CD4-positive, alpha-beta T cell treated with Interleukin-6 for 4 hours (primary cell): ENCODE measurements at regions not wholly inside any gene's neighbourhood (a gene's known extent, or its start where the extent isn't known, plus 50 kb on each side); places are given as distances from the start of the nearest gene placed in this dataset.
A peak's percentile ranks its signal among the peaks of the same experiment; 100 is the strongest.
"Not testable (repeated sequence)": the region's sequence is repeated elsewhere in the genome, so short reads cannot be mapped to it uniquely, and the experiment has no call there.

Source experiments
- DNase-seq: peaks from one replicate; pipeline ENCODE4 v3.0.0-alpha.2; 2020; ENCODE audit warnings: mixed read lengths

DNA sequence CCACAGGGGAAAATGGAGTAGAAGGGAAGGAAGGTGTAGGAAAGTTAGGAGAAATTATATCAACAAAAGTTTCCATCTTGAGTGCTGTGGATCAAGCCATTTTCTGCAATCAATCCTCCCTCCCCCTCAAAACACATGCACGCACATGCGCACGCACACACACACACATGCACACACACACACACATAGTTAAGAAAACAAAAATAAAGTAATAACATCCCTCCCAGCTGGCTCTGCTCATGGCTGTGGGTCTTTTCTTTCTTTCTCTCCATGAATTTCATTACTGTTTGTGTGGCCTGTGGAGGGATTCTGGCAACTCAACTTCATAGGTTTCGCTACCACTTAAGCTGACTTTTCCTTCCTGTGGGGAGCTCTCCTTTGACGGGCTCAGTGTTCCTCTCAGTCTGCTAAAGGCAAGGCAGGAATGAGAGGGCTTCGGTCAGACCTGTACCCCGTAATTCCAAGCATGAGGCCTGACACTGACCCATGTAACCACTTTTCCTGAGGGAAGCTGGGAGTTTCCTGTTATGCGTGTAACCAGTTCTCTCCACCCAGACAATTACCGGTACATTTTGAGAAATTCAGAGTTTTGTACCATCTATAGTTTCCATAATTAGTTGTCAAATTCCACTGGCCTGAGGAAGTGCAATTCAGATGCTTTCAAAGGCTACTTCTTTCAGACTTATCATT is 79.8 kb downstream of the ZNF92 start:
- DNase-seq, result no peak

DNA sequence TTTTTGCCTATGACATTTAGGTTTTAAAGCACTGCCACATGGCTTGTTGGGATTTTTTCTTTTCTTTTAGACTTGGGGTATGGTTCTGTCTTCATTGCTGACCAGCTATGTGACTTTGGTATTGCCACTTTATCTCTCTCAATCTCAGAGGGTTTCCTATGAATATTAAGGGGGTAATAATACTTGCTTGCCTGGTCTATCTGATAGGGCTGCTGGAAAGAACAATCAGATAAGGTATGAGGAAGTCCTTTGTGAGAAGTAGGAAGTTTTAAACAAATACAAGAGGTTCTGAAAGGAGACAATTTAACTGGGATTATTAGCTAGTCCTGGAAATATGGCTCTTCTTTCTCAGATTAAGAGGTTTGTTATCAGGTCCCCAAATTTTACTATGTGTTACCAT is 80.8 kb downstream of the ZNF92 start:
- DNase-seq, result no peak

DNA sequence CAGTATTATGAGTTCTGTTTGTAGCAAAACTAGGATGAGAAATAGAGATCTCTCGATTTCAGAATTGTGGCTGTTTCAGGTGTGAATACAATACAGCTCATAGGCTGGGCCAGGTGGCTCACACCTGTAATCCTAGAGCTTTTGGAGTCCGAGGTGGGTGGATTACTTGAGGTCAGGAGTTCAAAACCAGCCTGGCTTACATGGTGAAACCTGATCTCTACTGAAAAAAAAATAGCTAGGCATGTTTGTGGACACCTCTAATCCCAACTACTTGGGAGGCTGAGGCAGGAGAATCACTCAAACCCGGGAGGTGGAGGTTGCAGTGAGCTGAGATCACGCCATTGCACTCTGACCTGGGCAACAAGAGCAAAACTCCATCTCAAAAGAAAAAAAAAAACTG is 81.4 kb downstream of the ZNF92 start:
- DNase-seq, result not testable (repeated sequence)

DNA sequence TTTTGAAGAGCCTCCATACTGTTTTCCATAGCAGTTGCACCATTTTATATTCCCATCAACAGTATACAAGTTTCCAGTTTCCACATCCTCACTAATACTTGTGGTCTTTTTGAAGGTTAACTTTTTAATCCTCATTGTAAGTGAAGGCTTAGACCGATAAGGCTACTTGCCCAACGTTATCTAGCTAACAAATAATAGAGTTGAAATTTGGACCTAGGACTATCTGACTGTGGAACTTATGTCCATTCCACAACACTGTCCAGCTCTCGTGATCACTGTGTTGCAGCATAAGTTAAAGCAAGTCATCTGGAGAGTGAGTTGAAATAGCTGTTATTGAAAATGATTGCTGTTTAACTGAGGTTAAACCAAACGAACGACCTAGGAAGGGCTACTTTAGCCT is 84.0 kb downstream of the ZNF92 start:
- no peak for DNase-seq

DNA sequence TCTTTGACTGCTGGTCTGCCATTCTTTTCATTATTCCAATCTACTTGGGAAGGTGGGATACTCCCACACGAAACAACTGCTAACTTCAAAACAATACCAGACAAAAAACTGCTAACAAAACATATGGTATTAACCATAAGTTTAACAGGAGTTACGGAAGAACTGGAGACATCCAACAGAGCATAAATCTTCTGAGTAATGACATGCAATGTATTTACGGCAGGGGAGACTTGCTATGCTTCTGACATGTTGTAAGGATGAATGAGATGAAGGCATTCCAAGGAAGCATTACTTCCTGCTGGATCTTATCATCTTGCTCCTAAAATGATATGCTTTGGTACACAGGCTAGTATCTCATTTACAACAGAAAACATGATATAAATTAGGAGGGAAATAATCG is 85.8 kb downstream of the ZNF92 start:
- DNase-seq, result no peak

DNA sequence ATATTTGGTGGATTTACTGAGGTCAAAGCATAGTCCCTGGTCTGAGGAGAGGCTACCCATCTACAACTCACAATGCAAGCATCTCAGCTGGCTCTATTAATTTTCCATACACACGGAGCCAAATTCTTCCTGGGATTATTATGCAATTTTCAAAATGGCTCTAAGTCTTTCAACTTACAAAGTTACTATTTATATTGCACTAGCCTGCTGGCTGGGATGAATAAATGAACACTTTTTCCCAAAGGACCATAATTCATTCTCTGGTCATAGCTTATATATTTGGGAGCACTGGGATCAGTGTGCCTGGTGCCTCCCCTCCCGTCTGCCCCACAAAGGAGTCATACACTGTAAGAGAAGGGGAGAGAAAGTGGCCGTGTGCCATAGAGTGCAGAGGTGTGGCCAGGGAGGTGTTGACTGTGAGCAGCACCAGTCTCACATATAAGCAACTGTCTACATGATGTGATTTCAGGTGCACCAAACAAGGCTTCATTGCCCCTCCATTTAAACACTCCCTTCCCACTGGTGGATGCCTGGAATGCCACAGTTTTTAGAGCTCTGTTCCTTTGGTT is 88.6 kb downstream of the ZNF92 start:
- no peak for DNase-seq

DNA sequence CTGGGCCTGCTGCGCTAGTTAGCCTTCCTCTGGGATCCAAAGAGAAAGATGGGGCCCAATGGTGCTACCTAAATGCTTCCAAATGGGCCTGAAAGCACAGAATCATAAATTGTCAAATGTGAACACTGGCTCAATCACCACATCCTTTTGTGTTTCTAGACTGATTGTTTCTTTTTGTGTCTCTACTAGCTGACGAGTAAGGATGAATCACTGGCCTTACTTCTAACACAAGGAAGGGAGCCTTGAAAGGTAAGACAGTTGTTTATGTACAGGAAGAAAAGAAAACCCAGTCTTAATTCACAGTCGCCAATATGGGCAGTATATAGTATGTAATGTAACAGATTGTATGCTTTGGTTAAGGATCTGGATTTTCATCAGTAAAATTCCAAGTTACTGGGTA is 89.5 kb downstream of the ZNF92 start:
- no peak for DNase-seq

DNA sequence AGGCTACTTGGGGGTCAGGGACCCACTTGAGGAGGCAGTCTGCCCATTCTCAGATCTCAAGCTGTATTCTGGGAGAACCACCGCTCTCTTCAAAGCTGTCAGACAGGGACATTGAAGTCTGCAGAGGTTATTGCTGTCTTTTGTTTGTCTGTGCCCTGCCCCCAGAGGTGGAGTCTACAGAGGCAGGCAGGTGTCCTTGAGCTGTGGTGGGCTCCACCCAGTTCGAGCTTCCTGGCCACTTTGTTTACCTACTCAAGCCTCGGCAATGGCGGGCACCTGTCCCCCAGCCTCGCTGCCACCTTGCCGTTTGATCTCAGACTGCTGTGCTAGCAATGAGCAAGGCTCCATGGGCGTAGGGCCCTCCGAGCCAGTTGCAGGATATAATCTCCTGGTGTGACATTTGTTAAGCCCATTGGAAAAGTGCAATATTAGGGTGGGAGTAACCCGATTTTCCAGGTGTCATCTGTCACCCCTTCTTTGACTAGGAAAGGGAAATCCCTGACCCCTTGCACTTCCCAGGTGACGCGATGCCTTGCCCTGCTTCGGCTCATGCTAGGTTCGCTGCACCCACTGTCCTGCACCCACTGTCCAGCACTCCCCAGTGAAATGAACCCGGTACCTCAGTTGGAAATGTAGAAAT is 96.4 kb downstream of the ZNF92 start:
- not testable (repeated sequence) for DNase-seq

DNA sequence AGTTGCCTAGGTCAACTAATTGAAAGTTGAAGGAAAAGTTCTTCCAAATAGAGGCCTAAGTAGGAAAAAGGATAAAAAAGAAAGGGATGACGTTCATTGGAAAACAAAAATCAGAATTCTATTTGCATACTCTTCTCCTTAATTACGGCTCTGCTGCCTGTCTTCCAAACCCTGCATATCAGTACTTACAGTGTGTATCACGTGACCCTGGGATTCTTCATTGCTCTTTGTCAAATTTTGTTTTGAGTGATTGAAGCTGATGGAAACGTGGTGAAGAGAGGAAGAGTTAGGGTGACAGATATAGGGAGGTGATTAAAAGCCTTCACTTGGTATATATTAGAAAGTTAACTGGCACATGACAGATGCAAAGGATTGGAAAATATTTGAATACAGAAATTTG is 97.9 kb downstream of the ZNF92 start:
- DNase-seq, result no peak

DNA sequence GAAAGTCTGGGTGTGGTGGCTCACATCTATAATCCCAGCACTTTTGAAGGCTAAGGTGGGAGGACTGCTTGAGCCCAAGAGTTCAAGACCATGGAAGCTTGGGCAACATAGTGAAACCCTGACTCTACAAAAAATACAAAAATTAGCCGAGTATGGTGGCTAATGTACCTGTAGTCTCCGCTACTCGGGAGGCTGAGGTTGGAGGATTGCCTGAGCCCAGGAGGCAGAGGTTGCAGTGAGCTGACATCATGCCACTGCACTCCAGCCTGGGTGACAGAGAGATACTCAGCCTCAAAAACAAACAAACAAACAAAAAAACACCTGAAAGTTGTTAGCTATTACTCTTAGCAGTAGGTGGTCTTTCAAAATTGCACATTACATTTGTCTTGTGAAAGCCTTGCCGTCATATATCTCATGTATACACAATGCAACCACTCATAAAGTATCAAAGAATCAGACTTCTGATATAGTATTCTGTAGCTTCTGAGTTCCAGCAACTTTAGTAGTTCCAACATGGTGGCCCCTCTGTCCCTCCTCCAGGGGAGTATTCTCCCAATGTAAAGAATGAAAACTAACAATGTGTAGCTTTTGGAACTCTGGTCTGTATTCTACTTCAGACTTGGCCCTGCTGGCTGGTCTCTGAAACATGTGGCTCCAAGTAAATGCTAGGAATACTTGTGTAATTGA is 101.5 kb downstream of the ZNF92 start:
- DNase-seq, result no peak

DNA sequence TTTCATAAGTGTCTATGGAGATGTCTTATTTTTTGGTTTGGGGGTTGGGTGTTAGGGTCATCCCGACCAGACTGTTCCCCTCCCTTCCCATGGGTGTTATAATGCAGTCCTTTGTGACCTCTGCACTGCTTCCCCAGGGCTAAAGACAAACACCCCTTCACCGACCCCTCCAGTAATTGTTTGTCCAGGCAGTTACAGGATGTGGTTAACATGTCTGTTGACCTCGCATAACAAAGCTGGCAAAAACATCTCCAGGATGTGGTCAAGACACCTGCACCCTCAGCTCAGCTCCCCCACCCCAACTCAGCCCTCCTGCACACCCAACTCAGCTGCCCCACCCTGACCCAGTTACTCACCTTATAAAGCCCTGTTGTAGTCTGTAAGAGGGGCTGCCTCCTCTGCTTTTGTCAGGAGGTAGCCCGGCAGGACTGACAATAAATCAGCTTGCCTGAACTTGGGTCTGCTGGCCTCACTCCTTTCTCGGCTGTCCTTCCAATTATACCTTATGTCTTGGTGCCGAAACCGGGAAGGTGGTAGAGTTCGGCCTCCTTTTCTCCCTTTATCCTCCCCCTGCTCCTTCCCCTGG is 102.2 kb downstream of the ZNF92 start:
- DNase-seq, result peak; percentile 39

DNA sequence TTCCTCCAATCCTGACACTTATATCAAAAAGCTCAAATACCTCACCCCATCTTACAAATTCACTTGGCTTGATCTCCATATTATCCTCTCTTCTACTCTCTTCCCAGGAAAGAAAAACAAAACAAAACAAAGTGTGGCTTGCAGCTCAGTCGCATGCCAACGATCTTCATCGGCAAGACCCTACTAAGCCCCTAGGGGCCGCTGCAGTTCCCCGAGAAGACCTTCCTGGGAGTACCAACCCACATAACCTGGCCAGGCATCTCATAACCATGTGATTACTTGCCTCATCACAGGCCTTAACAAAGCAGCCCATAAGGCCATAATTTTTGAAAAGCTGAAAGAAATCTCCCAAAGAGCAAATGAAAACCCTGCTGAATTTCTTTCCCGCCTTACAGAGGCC is 103.7 kb downstream of the ZNF92 start:
- DNase-seq, result no peak

DNA sequence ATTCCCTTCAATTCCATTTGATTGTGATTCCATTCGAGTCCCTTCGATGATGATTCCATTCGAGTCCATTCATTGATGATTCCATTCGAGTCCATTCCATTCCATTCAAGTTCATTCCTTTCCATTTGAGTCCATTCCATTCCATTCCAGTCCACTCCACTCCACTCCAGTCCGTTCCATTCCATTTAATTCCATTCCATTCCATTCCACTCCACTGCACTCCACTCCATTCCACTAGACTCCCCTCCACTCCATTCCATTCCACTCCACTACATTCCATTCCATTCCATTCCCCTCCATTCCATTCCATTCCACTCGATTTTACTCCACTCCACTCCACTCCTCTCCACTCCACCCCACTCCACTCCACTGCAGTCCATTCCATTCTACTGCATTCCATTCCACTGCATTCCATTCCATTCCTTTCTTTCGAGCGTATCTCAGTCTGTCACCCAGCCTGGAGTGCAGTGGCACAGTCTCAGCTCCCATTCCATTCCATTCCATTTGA is 115.7 kb downstream of the ZNF92 start:
- no peak for DNase-seq

DNA sequence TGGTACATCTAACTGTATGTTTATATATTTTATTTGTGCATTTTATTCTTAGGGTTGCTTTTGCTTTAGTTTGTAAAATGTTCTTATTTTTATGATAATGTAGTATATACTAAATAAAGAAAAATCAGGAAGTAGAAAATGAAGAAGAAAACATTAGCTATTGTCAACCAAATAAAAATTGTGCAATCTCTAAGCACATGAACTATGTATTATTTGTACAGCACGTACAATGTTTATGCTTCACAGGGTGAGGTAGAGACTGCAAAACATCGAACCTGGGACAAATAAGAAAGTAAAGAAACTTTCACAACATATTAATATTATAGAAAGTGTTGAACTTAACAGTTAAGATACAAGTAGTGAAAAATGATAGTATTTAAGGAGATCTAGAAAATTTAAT is 123.0 kb downstream of the ZNF92 start:
- DNase-seq, result not testable (repeated sequence)

DNA sequence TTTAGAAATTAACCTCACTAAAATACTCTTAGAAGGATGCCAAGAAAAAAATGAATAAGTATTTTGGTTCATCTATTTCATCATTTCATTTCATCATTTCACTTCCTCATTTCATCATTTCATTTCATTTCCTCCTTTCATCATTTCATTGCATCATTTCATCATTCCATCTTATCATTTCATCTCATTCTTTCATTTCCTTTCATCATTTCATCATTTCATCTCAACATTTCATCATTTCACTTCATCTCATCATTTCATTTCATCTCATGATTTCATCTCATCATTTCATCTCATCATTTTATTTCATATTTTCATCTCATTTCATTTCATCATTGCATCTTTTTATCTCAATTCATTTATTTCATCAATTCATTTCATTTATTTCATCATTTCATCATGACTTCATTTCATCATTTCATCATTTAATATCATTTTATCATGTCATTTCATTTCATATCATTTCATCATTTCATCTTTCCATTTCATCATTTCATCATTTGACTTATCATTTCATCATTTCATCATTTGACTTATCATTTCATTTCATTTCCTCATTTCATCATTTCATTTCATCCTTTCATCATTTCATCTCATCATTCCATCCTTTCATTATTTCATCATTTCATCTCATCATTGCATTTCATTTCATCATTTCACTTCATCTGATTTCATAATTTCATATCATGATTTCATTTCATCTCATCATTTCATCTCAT is 129.9 kb downstream of the ZNF92 start:
- no peak for DNase-seq

DNA sequence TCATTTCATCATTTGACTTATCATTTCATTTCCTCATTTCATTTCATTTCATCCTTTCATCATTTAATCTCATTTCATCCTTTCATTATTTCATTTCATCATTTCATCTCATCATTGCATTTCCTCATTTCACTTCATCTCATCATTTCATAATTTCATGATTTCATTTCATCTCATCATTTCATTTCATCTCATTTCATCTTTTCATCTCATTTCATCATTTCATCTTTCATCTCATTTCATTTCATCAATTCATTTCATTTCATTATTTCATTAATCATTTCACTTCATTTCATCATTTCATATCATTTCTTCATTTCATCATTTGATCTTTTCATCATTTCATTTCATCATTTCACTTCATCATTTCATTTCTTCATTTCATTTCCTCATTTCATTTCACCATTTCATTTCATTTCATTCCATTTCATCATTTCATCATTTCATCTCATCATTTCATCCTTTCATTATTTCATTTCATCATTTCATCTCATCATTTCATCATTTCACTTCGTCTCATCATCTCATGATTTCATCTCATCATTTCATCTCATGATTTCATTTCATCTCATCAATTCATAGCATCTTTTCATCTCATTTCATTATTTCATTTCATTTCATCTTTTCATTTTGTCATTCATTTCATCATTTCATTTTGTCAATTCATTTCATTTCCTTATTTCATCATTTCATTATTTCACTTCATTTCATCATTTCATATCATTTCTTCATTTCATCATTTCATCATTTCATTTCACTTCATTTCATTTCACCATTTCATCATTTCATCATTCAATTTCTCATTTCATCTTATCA is 131.1 kb downstream of the ZNF92 start:
- not testable (repeated sequence) for DNase-seq

DNA sequence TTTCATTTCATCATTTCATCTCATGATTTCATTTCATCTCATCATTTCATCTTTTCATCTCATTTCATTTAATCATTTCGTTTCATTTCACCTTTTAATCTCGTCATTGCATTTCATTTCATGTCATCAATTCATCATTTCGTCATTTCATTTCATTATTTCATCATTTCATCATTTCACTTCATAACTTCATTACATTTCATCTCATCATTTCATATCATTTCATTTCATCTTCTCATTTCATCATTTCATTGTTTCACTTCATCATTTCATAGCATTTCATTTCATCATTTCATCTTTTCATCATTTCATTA is 131.6 kb downstream of the ZNF92 start:
- DNase-seq, result not testable (repeated sequence)

DNA sequence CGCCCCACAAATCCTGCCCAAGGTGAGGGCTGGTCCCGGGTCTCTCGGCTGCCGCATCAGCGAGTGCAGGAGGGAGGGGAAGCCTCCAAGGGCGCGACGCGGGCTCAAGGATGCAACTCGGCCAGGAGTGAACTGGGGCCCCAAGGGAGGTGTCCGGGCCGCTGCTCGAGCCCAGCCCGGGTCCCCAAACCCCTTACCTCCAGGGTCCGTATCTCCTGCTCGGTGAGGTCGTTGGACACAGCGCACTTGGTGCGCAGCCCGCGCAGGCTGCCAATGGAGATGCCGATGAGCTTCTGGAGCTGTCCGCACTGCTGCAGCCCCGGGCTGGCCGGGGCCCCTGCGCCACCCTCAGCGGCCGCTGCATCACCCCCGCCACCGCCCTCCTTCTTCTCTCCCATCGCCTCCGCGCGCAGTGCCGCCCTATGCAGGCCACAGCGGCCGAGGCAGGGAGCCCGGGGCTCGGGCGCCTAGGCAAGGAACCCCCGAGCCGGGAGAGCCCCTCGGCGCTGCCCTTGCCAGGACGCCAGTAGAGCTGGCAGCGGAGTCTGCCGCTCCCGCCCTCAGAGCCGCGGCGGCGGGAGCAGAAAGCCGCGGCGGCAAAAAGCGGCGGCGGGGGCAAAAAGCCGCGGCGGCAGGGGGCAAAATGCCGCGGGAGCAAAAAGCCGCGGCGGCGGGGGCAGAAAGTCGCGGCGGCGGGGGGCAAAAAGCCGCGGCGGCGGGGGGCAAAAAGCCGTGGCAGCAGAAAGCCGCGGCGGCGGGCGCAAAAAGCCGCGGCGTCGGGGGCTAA is 135.1 kb downstream of the ZNF92 start:
- DNase-seq, result peak; percentile 3

DNA sequence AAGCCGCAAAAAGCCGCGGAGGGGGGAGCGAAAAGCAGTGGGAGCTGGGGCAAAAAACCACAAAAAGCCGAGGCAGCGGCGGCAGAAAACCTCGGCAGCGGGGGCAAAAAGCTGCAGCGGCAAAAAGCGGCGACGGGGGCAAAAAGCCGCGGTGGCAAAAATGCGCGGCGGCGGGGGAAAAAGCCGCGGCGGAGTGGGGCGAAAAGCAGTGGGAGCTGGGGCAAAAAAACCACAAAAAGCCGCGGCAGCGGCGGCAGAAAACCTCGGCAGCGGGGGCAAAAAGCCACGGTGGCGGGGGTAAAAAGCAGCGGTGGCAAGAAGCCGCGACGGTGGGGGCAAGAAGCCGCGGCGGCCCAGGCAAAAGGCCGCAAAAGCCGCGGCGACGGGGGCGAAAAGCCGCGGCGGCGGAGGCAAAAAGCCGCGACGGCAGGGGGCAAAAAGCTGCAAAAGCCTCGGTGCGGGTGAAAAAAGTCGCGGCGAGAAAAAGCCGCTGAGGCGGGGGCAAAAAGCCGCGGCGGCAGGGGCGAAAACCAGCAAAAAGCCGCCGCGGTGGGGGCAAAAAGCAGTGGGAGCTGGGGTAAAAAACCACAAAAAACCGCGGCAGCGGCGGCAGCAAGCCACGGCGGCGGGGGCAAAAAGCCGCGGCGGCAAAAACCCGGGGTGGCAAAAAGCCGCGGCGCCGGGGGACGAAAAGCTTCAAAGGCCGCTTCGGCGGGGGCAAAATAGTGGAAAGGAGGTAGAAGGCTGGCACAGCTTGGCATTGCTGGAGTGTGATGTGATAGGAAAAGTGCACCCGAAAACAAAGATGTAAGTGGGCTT is 135.9 kb downstream of the ZNF92 start:
- peak; percentile 17 for DNase-seq

DNA sequence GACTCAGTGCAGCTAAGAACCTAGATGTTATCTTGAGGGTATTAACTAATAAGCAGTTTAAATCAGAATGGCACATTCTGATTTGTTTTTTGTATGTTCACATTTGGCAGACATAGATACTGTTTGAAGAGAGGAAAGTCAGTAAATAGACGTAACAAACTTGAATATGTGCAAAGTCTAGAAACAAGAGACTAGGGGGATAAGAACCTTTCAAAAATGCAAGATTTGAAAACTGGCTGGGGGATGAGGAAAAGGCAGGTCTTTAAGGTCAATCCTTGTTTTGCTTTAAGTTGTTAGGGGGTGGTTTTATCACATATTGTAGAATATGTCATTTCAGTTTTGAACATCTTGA is 136.5 kb downstream of the ZNF92 start:
- not testable (repeated sequence) for DNase-seq
